GM12865 (cell line): ENCODE measurements at regions not wholly inside any gene's neighbourhood (a gene's known extent, or its start where the extent isn't known, plus 50 kb on each side); places are given as distances from the start of the nearest gene placed in this dataset.

Experiments used
- DNase-seq: peaks from one replicate; pipeline ENCODE4 v3.0.0; 2010; ENCODE audit warnings: low read depth
- H3K4me3 ChIP-seq: 2 replicates; pipeline ENCODE4 v1.5.1; 2011; ENCODE audit warnings: mild to moderate bottlenecking, low read depth, low read length, control low read depth
- CTCF ChIP-seq: IDR thresholded peaks from 2 replicates; pipeline ENCODE4 v1.5.1; 2011; ENCODE audit warnings: low read length, control low read depth, low read depth, inconsistent platforms; ENCODE audit not compliant: insufficient read depth; ENCODE audit errors: missing control alignments

DNA sequence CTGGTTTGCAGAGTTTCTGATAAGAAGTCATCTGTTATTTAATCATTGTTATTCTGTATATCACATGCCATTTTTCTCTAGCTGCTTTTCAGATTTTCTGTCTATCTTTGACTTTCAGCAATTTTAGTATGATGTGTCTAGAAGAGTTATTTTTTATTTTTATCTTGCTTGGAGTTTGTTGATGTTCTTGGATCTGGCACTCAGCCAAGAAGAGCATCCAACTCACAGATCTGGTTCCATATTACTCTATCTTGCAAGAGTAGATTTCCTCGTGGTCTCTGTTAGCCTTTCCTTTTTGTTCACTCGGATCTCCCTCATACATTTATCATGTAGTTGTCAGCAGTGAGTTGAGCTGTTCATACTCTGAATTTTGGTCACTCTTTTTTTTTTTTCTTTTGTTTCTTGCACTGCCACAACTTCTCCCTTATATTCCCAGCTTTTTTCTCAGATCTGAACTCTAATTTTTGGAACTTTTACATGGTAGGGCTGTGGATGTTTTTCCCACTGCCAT is 54.8 kb upstream of the CALCR start:
- no peak overlapping the region for H3K4me3 ChIP-seq
- DNase-seq, result no peak
- TF ChIP-seq CTCF, result no peak

DNA sequence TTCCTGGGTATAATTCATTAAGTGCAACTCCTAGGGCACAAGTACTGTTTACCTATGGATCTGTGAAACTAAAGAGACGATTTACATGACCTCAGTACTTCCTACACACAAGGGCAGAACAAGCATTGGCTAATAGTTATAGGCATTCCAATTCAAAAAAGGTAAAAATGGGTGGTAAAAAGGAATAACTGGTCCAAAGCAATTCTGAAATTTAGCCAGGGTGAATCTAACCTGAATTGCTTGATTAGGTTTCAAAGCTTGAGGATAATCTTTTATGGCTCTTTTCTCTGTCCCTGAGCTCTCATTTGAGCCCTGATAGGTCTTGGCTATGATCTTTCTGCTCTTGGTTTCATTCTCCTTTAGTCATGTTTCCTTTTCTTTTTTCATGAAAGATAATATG is 52.3 kb upstream of the CALCR start:
- TF ChIP-seq CTCF, result no peak
- DNase-seq, result no peak
- H3K4me3 ChIP-seq, result no peak overlapping the region
